MM.1S (cell line): ENCODE measurements at regions not wholly inside any gene's neighbourhood (a gene's known extent, or its start where the extent isn't known, plus 50 kb on each side); places are given as distances from the start of the nearest gene placed in this dataset.
"Not testable (repeated sequence)": the region's sequence is repeated elsewhere in the genome, so short reads cannot be mapped to it uniquely, and the experiment has no call there.

Experiments
- CTCF ChIP-seq: fragments of 300-600 bp; sonication (generic); IDR thresholded peaks from 2 replicates; pipeline ENCODE4 v1.5.1; 2016; ENCODE audit warnings: antibody characterized with exemption, low read length, mixed read lengths
- EZH2 ChIP-seq: fragments of 300-600 bp; sonication (generic); optimal IDR thresholded peaks from 2 replicates; pipeline ENCODE3; 2017; ENCODE audit warnings: low read depth, mild to moderate bottlenecking, antibody characterized with exemption, low read length, mixed read lengths
- EZH2phosphoT487 ChIP-seq: fragments of 300-600 bp; sonication (generic); IDR thresholded peaks from 2 replicates; pipeline ENCODE4 v1.6.1; 2018; ENCODE audit warnings: antibody characterized with exemption, low read length

- not testable (repeated sequence) for TF ChIP-seq EZH2, CTCF, EZH2phosphoT487
Observed at GRCh38 chr4:49322610-49323572, 336.8 kb downstream of the CWH43 start.
